Uterus (tissue), 2 donors: ENCODE measurements at regions not wholly inside any gene's neighbourhood (a gene's known extent, or its start where the extent isn't known, plus 50 kb on each side); places are given as distances from the start of the nearest gene placed in this dataset.

ENCODE experiments used
- POLR2A ChIP-seq, 2 donors: fragments of 450-650 bp; IDR thresholded peaks; one replicate each; pipeline ENCODE4 v1.6.1; 2016; ENCODE audit warnings: antibody characterized with exemption in 2 of 2, mild to moderate bottlenecking in 1 of 2, moderate library complexity in 1 of 2
- TF ChIP-seq, protein P1 (sequence below), 4 experiments: fragments of 200-600 bp in 2 of 4; fragments of 450-650 bp in 2 of 4; sonication (generic) in 2 of 4; IDR thresholded peaks; one replicate each; pipeline ENCODE4 v1.5.1; 2016 to 2019; ENCODE audit warnings: antibody characterized with exemption in 4 of 4, mild to moderate bottlenecking in 2 of 4, moderate library complexity in 1 of 4

DNA sequence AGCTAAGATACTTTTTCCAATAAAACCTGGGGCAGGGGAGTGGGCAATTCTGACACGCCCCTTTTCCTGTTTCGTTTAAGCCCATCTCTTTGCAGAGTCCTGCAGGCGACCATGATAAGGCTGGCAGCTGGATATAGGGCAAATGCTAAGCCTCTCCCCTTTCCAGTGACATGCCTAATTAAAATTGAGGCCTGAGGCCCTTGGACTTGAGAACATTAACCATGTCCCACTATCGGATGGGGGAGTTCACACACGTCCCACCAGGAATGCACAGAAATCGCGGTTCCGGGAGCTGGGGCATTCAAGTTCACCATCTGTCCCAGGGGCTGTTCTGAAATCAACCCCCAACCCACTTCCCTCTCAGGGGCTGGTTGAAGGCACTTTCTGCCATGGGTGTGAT lies 109.2 kb upstream of the FOXF1 start:
- TF ChIP-seq, protein P1, sequence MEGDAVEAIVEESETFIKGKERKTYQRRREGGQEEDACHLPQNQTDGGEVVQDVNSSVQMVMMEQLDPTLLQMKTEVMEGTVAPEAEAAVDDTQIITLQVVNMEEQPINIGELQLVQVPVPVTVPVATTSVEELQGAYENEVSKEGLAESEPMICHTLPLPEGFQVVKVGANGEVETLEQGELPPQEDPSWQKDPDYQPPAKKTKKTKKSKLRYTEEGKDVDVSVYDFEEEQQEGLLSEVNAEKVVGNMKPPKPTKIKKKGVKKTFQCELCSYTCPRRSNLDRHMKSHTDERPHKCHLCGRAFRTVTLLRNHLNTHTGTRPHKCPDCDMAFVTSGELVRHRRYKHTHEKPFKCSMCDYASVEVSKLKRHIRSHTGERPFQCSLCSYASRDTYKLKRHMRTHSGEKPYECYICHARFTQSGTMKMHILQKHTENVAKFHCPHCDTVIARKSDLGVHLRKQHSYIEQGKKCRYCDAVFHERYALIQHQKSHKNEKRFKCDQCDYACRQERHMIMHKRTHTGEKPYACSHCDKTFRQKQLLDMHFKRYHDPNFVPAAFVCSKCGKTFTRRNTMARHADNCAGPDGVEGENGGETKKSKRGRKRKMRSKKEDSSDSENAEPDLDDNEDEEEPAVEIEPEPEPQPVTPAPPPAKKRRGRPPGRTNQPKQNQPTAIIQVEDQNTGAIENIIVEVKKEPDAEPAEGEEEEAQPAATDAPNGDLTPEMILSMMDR (IDR thresholded peaks at IDR 0.05): no peak
- no peak for TF ChIP-seq POLR2A (IDR thresholded peaks at IDR 0.05)
